GM21526 (cell line): ENCODE measurements at regions not wholly inside any gene's neighbourhood (a gene's known extent, or its start where the extent isn't known, plus 50 kb on each side); places are given as distances from the start of the nearest gene placed in this dataset.
A peak's percentile ranks its signal among the peaks of the same experiment; 100 is the strongest.

Experiments used
- ATAC-seq: cut with Tn5 transposase; IDR thresholded peaks from one replicate; pipeline ENCODE4 v1.9.1; 2021; ENCODE audit warnings: moderate library complexity; ENCODE audit not compliant: unreplicated experiment, low FRiP score

GRCh38 chr2:177118636-177119035, 94.0 kb upstream of the HNRNPA3 start:
- no peak for ATAC-seq

- ATAC-seq = no peak
Measured at GRCh38 chr2:177119099-177119498, 93.5 kb upstream of the HNRNPA3 start.

- no peak for ATAC-seq
Measured at GRCh38 chr2:177123048-177123447, 89.5 kb upstream of the HNRNPA3 start.

- no peak for ATAC-seq
Measured at GRCh38 chr2:177124371-177124770, 88.2 kb upstream of the HNRNPA3 start.

GRCh38 chr2:177127821-177128220, 84.8 kb upstream of the HNRNPA3 start:
- ATAC-seq = no peak

DNA sequence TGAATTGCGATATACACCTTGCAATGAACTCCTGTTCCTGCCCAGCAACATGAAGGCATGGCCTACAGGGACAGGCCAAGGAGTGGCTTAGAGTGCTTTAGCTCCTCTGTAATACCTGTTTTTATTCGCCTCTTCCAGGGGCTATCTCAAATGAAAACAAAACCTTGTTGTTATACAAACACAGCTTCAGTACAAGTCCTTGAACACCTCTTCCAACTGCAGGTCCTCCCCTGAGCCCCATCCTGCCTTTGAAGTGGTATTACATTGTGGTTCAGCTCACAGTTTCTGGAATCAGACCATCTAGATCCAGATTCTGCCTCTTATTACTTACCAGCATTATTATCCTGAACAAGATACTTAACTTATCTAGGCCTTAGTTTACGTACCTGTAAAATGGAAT, 83.0 kb upstream of the HNRNPA3 start:
- ATAC-seq = no peak

DNA sequence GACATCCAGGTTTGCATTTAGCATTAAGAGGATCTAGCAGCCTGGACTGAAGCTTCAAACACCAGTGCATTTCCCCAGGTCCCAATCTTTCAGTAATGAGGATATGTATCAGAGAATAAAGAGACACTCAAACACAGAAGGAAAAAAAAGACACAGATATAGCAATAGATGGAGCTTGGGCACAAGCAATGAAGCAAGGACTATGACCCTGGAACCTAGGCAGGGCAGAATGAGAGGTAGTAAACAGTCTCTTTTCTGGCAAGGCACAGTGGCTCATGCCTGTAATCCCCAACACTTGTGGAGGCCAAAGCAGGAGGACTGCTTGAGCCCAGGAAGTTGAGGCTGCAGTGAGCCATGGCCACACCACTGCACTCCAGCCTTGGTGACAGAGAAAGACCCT, 80.7 kb upstream of the HNRNPA3 start:
- no peak for ATAC-seq

DNA sequence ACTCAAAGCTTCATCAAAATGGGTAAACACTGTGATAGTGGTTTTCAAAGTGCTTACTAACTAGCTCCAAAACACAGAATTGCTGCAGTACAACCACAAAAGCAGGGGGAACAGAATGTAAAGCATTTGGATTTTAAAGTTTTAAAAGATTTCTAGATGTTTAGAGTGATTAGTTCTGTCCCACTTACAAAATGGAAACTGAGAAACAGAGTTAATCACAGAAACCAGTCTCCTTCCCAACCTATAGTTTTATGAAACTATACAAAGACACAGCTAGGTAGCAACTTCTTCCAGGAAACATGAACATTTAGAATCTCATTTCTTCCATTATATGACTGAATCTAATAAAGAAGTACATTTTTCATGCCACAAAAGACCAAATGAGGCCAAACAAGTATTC, 73.8 kb upstream of the HNRNPA3 start:
- ATAC-seq = no peak

DNA sequence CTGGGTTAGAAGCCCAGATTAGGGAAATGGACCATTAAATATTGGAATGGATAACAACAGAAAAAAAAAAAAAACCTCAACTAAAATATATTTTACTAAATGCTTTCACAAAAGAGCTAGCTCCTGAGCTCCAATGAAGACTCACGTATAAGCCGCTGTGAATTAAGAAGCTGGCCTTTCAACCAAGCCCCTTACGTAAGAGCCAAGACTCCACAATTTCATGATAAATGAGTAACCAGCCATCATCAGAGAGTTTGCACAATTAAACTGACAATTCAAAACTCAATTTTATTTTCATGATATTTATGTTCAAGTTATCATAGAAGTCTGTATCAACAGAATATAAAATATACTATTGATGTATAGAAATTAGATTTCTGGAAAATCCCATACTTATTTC, 70.7 kb upstream of the HNRNPA3 start:
- ATAC-seq = no peak

DNA sequence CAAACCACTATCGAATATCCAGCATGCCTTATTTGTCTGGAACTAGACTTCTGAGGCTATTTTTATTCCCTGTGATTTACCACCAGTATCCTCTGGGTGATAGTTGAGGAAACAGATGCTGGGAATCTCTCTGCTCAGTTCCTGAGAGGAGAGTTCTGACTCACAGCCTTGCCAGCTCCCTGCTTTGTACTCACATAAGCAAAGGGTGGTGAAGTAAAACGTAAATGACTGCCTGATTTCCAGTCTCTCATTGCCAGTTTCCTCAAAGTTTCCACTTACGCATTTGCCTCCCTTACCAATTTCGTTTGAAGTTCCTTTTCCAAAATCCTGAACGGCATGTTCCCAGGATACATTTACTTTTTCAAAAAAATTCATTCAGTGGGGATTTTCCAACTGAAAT, 69.2 kb upstream of the HNRNPA3 start:
- ATAC-seq = no peak

GRCh38 chr2:177147093-177147694, 65.4 kb upstream of the HNRNPA3 start:
- ATAC-seq = peak; percentile 52

DNA sequence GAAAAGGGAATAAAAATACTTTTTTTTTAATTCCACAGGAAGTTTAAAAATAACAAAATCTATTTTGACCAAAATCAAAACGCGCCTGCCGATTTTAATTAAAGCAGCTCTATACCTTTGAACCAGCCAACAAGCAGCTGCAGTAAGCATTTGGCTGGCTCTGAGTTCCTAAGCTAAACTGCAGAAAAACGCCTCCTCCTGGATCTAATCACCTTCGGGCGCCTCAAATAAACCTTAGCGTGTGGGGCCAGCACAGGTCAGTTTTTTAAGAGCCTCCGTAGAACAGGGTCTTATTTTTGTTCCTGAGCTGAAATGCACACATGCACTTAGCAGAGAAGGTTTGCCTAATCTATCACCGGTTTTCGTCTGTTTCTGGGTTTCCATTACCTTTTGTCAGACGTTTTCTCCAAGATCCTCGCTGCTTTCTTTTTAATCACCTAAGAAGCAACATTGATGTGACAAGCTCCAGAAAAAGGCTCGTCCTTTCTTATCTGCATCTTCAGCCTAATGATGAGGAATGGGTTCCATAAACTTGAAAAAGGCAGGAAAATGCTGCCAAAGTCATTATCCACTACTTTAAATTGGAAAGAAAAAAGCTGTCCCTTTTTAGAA, 64.7 kb upstream of the HNRNPA3 start:
- ATAC-seq = no peak

- ATAC-seq = peak; percentile 83
Measured at GRCh38 chr2:177148477-177149154, 64.0 kb upstream of the HNRNPA3 start.

DNA sequence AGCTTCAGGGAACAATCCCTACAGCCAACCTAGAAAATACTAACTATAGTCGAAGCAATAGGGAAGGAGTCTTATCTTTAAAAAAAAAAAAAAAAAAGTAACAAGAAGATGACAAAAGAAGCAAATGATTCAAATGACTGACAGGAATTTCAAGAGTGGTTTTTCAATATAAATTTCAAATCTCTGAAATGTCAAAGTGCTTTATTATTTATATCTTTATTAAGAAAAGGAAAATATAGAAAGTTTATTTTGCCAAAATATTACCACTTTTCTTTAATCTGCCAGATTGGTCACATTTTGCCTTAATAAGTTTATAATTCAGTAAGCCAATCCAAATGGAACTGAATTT, 63.5 kb upstream of the HNRNPA3 start:
- ATAC-seq = no peak

DNA sequence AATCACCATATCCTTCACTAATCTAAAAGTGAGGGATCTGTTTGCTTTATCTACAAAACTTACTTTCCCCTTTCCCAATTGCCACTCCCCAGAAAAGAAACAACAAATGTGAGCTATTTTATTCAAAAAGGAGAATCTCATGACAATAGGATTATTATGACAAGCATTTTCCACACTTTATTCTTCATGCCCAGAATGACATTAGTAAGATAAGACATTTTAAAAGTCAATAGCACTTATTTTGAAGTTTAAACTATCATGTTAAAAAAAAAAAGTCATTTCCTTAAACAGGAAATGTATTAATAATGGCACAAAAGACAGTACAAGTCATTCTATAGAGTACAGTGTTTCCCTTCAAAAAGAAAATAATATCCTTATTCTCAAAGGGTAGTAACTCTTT, 58.8 kb upstream of the HNRNPA3 start:
- no peak for ATAC-seq

- ATAC-seq = no peak
Measured at GRCh38 chr2:177154809-177155208, 57.8 kb upstream of the HNRNPA3 start.

GRCh38 chr2:177155631-177156030, 57.0 kb upstream of the HNRNPA3 start:
- no peak for ATAC-seq

GRCh38 chr2:177161741-177162460, 50.7 kb upstream of the HNRNPA3 start:
- no peak for ATAC-seq
